K562 (cell line): ENCODE measurements at regions not wholly inside any gene's neighbourhood (a gene's known extent, or its start where the extent isn't known, plus 50 kb on each side); places are given as distances from the start of the nearest gene placed in this dataset.
"Not testable (repeated sequence)": the region's sequence is repeated elsewhere in the genome, so short reads cannot be mapped to it uniquely, and the experiment has no call there.

Experiments
- ATAC-seq: fragments of 200-7000 bp; cut with Tn5 transposase; 3 replicates; pipeline ENCODE4 v1.9.1; 2020; ENCODE audit warnings: moderate library complexity
- BruUV-seq: library from RNA; stranded (reverse); fragments of 400-500 nt; replicated peaks from 2 replicates; lab custom pipeline; 2021; lab: Mats Ljungman, UMichigan
- CTCF ChIA-PET: fragments of 300-600 bp; formaldehyde crosslinking; extraction: SDS; loops from one replicate; lab custom pipeline; 2021; ENCODE audit warnings: low intra/inter-chr PET ratio; lab: Yijun Ruan, JAX
- POLR2A ChIA-PET: fragments of 300-600, 350-650 bp; sonication (Branson Sonifier 250); formaldehyde crosslinking; extraction: SDS; loops from one replicate; lab custom pipeline; 2021; ENCODE audit warnings: antibody characterized with exemption, inconsistent platforms; lab: Yijun Ruan, JAX
- DNase-seq, 4 experiments: peaks; one replicate each; pipeline versions ENCODE4 v3.0.0 to v3.0.0-alpha.2; 2011 to 2018; ENCODE audit warnings: low spot score in 3 of 4, mixed read lengths in 3 of 4; ENCODE audit errors: extremely low read depth in 1 of 4
- FAIRE-seq: peaks from 2 replicates; lab custom pipeline; 2011; peaks lifted over from hg19 to GRCh38; lab: Jason Lieb, UNC
- H2AFZ ChIP-seq: 2 replicates; pipeline ENCODE4 v1.6.0; 2011; ENCODE audit warnings: low read depth, low read length, control low read depth, inconsistent platforms
- H3K27ac ChIP-seq: fragments of 200-600 bp; 3 replicates; pipeline ENCODE4 v1.8.0; 2011; ENCODE audit warnings: low read depth, mild to moderate bottlenecking, control low read depth, inconsistent platforms, low read length, moderate library complexity, mixed read lengths; ENCODE audit errors: extremely low read depth
- H3K27me3 ChIP-seq, 2 experiments: fragments of 300-600 bp in 1 of 2; 2 replicates in 1 of 2; 3 replicates in 1 of 2; pipeline versions ENCODE4 v1.6.0 to v1.8.0; 2011; ENCODE audit warnings: inconsistent platforms in 2 of 2, low read length in 2 of 2, mild to moderate bottlenecking in 1 of 2, mixed read lengths in 1 of 2, moderate library complexity in 1 of 2; ENCODE audit not compliant: control insufficient read depth in 2 of 2, insufficient read depth in 2 of 2
- H3K36me3 ChIP-seq: fragments of 300-600 bp; 3 replicates; pipeline ENCODE4 v1.8.0; 2011; ENCODE audit warnings: mild to moderate bottlenecking, low read length, inconsistent platforms; ENCODE audit not compliant: control insufficient read depth, insufficient read depth
- H3K4me1 ChIP-seq, 2 experiments: fragments of 200-600 bp in 1 of 2; replicated peaks in 1 of 2; 2 replicates in 1 of 2; 3 replicates in 1 of 2; pipeline versions ENCODE4 v1.5.1 to v1.8.0; 2011; ENCODE audit warnings: inconsistent platforms in 2 of 2, low read length in 2 of 2, mild to moderate bottlenecking in 1 of 2, mixed read lengths in 1 of 2, moderate library complexity in 1 of 2; ENCODE audit not compliant: control insufficient read depth in 2 of 2, insufficient read depth in 2 of 2
- H3K4me2 ChIP-seq: 2 replicates; pipeline ENCODE4 v1.6.1; 2011; ENCODE audit warnings: low read length, control low read depth, inconsistent platforms, mixed read lengths; ENCODE audit not compliant: insufficient read depth
- H3K4me3 ChIP-seq: fragments of 200-600 bp; sonication (generic), shearing (Covaris generic); 2 replicates; pipeline ENCODE4 v1.5.1; 2016; ENCODE audit warnings: control low read depth, inconsistent platforms
- H3K79me2 ChIP-seq: fragments of 200-600 bp; 3 replicates; pipeline ENCODE4 v1.8.0; 2011; ENCODE audit warnings: low read length, inconsistent platforms; ENCODE audit not compliant: control insufficient read depth, insufficient read depth
- H3K9ac ChIP-seq, 2 experiments: 2 replicates each; pipeline versions ENCODE4 v1.6.0 to v1.6.1; 2011; ENCODE audit warnings: low read depth in 2 of 2, low read length in 2 of 2, control low read depth in 1 of 2, inconsistent platforms in 1 of 2, mild to moderate bottlenecking in 1 of 2, mixed read lengths in 1 of 2; ENCODE audit not compliant: insufficient read depth in 1 of 2
- H3K9me1 ChIP-seq: one replicate; pipeline ENCODE4 v1.6.0; 2011; ENCODE audit warnings: inconsistent platforms, mild to moderate bottlenecking, low read length, moderate library complexity; ENCODE audit not compliant: control insufficient read depth, insufficient read depth
- H3K9me3 ChIP-seq: replicated peaks from 2 replicates; pipeline ENCODE4 v1.5.1; 2011; ENCODE audit warnings: low read depth, low read length, inconsistent platforms; ENCODE audit not compliant: control insufficient read depth, insufficient read depth
- H4K20me1 ChIP-seq: replicated peaks from 2 replicates; pipeline ENCODE4 v1.6.1; 2011; ENCODE audit warnings: low read length, inconsistent platforms, mixed read lengths; ENCODE audit not compliant: control insufficient read depth, insufficient read depth
- CCNT2 ChIP-seq: IDR thresholded peaks from 2 replicates; pipeline ENCODE4 v1.6.1; 2011; ENCODE audit warnings: borderline replicate concordance, low read depth, mild to moderate bottlenecking, moderate library complexity, mixed read lengths, low read length; ENCODE audit not compliant: insufficient read length; ENCODE audit errors: extremely low read depth
- HNRNPH1 ChIP-seq: fragments of 200-400 bp; formaldehyde crosslinking; optimal IDR thresholded peaks from 2 replicates; pipeline ENCODE3; 2017; ENCODE audit warnings: low read depth, mild to moderate bottlenecking, low read length, moderate library complexity
- WGBS: fragments of 100-300 bp; shearing (Covaris generic); methylation state at CpG from one replicate; pipeline ENCODE4 v1.1.6; 2016; ENCODE audit warnings: low coverage, mixed read lengths; ENCODE audit not compliant: insufficient coverage; ENCODE audit errors: missing lambda C conversion rate; 5-methylcytosine and 5-hydroxymethylcytosine counted together
- in situ Hi-C: fragments of 300-500 bp; cut with MboI; formaldehyde crosslinking; loops from 4 replicates; pipeline ENCODE4 v1.15.0; 2018; ENCODE audit warnings: inconsistent platforms, mixed read lengths
- intact Hi-C: fragments of 100-400 bp; cut with micrococcal nuclease; formaldehyde crosslinking; loops from 2 replicates; pipeline ENCODE4 v1.14.2; 2022

GRCh38 chr1:55437692-55438091 lies 222.5 kb upstream of the USP24 start (continued):
- no peak for TF ChIP-seq CCNT2
- TF ChIP-seq HNRNPH1: no peak

GRCh38 chr1:55430720-55431119 lies 215.6 kb upstream of the USP24 start:
- H3K79me2 ChIP-seq, H3K4me2 ChIP-seq, H3K27me3 ChIP-seq, in situ Hi-C loops, H4K20me1 ChIP-seq, H3K9me1 ChIP-seq, DNase-seq, ATAC-seq, H3K36me3 ChIP-seq, H3K9me3 ChIP-seq, BruUV-seq, FAIRE-seq, H3K27ac ChIP-seq, intact Hi-C loops, H2AFZ ChIP-seq, H3K4me3 ChIP-seq, CTCF ChIA-PET, POLR2A ChIA-PET, H3K9ac ChIP-seq: not testable (repeated sequence)
- 9% methylated on average over 3 of the region's 3 CpGs for WGBS
- peaks cover 0 to 12% of the 10 kb centered on the region in 2 experiments; a peak in 4 of 5 replicates for H3K4me1 ChIP-seq

- in situ Hi-C loops, H3K4me3 ChIP-seq, BruUV-seq, H2AFZ ChIP-seq, H3K79me2 ChIP-seq, FAIRE-seq, ATAC-seq, CTCF ChIA-PET, DNase-seq, H3K27me3 ChIP-seq, H3K9me3 ChIP-seq, H3K4me2 ChIP-seq, H3K9me1 ChIP-seq, H3K36me3 ChIP-seq, intact Hi-C loops, H3K9ac ChIP-seq, H4K20me1 ChIP-seq, H3K27ac ChIP-seq: not testable (repeated sequence)
- H3K4me1 ChIP-seq: peaks cover 0 to 12% of the 10 kb centered on the region in 2 experiments; a peak in 4 of 5 replicates
- WGBS: 21% methylated on average over 8 of the region's 8 CpGs
- POLR2A ChIA-PET: interaction anchor here (1.4 kb wide), 1 partner anchor 34 kb away, joined by 3 read pairs; no protein-coding TSS in a partner anchor
Observed at GRCh38 chr1:55430206-55430605, 215.0 kb upstream of the USP24 start.
